Glomerular endothelial cell (primary cell): ENCODE measurements at regions not wholly inside any gene's neighbourhood (a gene's known extent, or its start where the extent isn't known, plus 50 kb on each side); places are given as distances from the start of the nearest gene placed in this dataset.
"Not testable (repeated sequence)": the region's sequence is repeated elsewhere in the genome, so short reads cannot be mapped to it uniquely, and the experiment has no call there.

Source experiments
- DNase-seq: peaks from one replicate; pipeline ENCODE4 v3.0.0-alpha.2; 2011; ENCODE audit warnings: low read depth, low spot score; ENCODE audit errors: extremely low read depth

- no peak for DNase-seq
Measured at GRCh38 chr22:25482091-25482760, 82.2 kb upstream of the GRK3 start.

- DNase-seq: no peak
Measured at GRCh38 chr22:25482868-25483639, 81.4 kb upstream of the GRK3 start.

GRCh38 chr22:25483931-25484330 is 80.5 kb upstream of the GRK3 start:
- no peak for DNase-seq

GRCh38 chr22:25484521-25485315 is 79.8 kb upstream of the GRK3 start:
- no peak for DNase-seq

GRCh38 chr22:25485626-25486545 is 78.6 kb upstream of the GRK3 start:
- no peak for DNase-seq

GRCh38 chr22:25487508-25487907 is 77.0 kb upstream of the GRK3 start:
- no peak for DNase-seq

- no peak for DNase-seq
Measured at GRCh38 chr22:25488244-25489020, 76.0 kb upstream of the GRK3 start.

- no peak for DNase-seq
Measured at GRCh38 chr22:25489947-25490346, 74.5 kb upstream of the GRK3 start.

GRCh38 chr22:25490896-25491295 is 73.6 kb upstream of the GRK3 start:
- DNase-seq: no peak

- no peak for DNase-seq
Measured at GRCh38 chr22:25492162-25492561, 72.3 kb upstream of the GRK3 start.

GRCh38 chr22:25492841-25493734 is 71.4 kb upstream of the GRK3 start:
- DNase-seq: no peak

- DNase-seq: no peak
Measured at GRCh38 chr22:25493794-25494193, 70.7 kb upstream of the GRK3 start.

GRCh38 chr22:25494774-25495173 is 69.7 kb upstream of the GRK3 start:
- DNase-seq: no peak

- DNase-seq: no peak
Measured at GRCh38 chr22:25495285-25495684, 69.2 kb upstream of the GRK3 start.

- DNase-seq: no peak
Measured at GRCh38 chr22:25496396-25497064, 67.9 kb upstream of the GRK3 start.

GRCh38 chr22:25497181-25497641 is 67.3 kb upstream of the GRK3 start:
- no peak for DNase-seq

GRCh38 chr22:25497716-25498115 is 66.8 kb upstream of the GRK3 start:
- DNase-seq: no peak

GRCh38 chr22:25500671-25501070 is 63.8 kb upstream of the GRK3 start:
- DNase-seq: not testable (repeated sequence)
